A673 (cell line): ENCODE measurements at regions not wholly inside any gene's neighbourhood (a gene's known extent, or its start where the extent isn't known, plus 50 kb on each side); places are given as distances from the start of the nearest gene placed in this dataset.
A peak's percentile ranks its signal among the peaks of the same experiment; 100 is the strongest.

Experiments used
- BruUV-seq: library from RNA; stranded (reverse); fragments of 400-500 nt; replicated peaks from 2 replicates; lab custom pipeline; 2021; lab: Mats Ljungman, UMichigan
- CTCF ChIA-PET: fragments of 300-600 bp; sonication (Branson Sonifier 250); formaldehyde crosslinking; loops from one replicate; lab custom pipeline; 2022; ENCODE audit warnings: antibody characterized with exemption; lab: Charles Lee
- POLR2A ChIA-PET: fragments of 300-600 bp; sonication (Branson Sonifier 250); formaldehyde crosslinking; loops from one replicate; lab custom pipeline; 2022; ENCODE audit warnings: antibody characterized with exemption; ENCODE audit not compliant: low non-redundant PET; lab: Charles Lee
- DNase-seq: peaks from one replicate; pipeline ENCODE4 v3.0.0-alpha.2; 2015; ENCODE audit warnings: low spot score
- H3K27ac ChIP-seq: fragments of 200-600 bp; sonication (generic); 2 replicates; pipeline ENCODE4 v1.5.1; 2016; ENCODE audit warnings: mixed run types, low read depth, mild to moderate bottlenecking, mixed read lengths, antibody characterized with exemption, low read length; ENCODE audit not compliant: poor library complexity, severe bottlenecking
- H3K27me3 ChIP-seq: fragments of 200-600 bp; sonication (generic); replicated peaks from 2 replicates; pipeline ENCODE4 v1.6.1; 2017; ENCODE audit warnings: mixed run types, low read depth, mild to moderate bottlenecking, mixed read lengths, antibody characterized with exemption, low read length; ENCODE audit not compliant: insufficient read depth, poor library complexity
- H3K36me3 ChIP-seq: fragments of 200-600 bp; sonication (generic); 2 replicates; pipeline ENCODE4 v1.6.1; 2016; ENCODE audit warnings: mixed run types, mild to moderate bottlenecking, mixed read lengths, antibody characterized with exemption, low read length; ENCODE audit not compliant: insufficient read depth, poor library complexity, severe bottlenecking
- H3K4me1 ChIP-seq: fragments of 200-600 bp; sonication (generic); 2 replicates; pipeline ENCODE4 v1.6.1; 2017; ENCODE audit warnings: mixed run types, mild to moderate bottlenecking, mixed read lengths, antibody characterized with exemption, low read length; ENCODE audit not compliant: insufficient read depth, poor library complexity, severe bottlenecking
- H3K4me3 ChIP-seq: fragments of 200-600 bp; sonication (generic); 2 replicates; pipeline ENCODE4 v1.5.1; 2016; ENCODE audit warnings: low read depth, mixed run types, mild to moderate bottlenecking, mixed read lengths, low read length; ENCODE audit not compliant: poor library complexity, severe bottlenecking
- H3K9me3 ChIP-seq: fragments of 200-600 bp; sonication (generic); 2 replicates; pipeline ENCODE4 v1.6.1; 2016; ENCODE audit warnings: mixed run types, low read depth, mild to moderate bottlenecking, mixed read lengths, antibody characterized with exemption, low read length; ENCODE audit not compliant: poor library complexity, severe bottlenecking
- EZH2 ChIP-seq: fragments of 200-600 bp; sonication (generic); IDR thresholded peaks from 2 replicates; pipeline ENCODE4 v1.6.1; 2017; ENCODE audit warnings: borderline replicate concordance, low read depth, mild to moderate bottlenecking, mixed read lengths, antibody characterized with exemption, low read length; ENCODE audit not compliant: poor library complexity, severe bottlenecking
- intact Hi-C: fragments of 100-400 bp; cut with micrococcal nuclease; formaldehyde crosslinking; loops from one replicate; pipeline ENCODE4 v1.10.0; 2022; ENCODE audit not compliant: unreplicated experiment
- TF ChIP-seq, protein P1 (sequence below): fragments of 300-800, 200-600 bp; sonication (generic); conservative IDR thresholded peaks from 2 replicates; pipeline ENCODE4 v1.5.1; 2017; ENCODE audit warnings: low read depth, mild to moderate bottlenecking, antibody characterized with exemption, low read length, moderate library complexity, mixed read lengths

DNA sequence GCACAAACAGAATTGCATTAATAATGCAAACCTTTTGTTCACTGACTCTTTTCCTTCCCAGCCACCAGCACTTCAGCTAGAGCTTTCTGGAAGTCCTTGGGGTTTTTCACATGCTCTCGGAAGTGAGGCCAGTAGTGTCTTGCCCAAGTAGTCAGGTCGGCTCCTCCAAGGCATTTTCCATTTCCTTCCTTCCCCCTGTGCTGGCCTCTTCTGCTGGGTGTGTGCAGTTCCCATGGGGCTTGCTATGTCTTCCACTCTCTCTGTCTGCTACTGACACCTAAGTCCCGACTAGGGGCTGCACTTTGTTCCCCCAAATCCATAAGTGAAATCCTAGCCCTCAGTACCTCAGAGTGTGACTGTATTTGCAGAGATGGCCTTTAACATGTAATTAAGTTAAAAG is 175.6 kb upstream of the BMPER start:
- no peak overlapping the region for H3K27ac ChIP-seq
- H3K4me1 ChIP-seq, result no peaks in the 10 kb centered on the region
- no peaks in the 10 kb centered on the region for H3K27me3 ChIP-seq
- DNase-seq, result peak; percentile 18
- no peaks in the 10 kb centered on the region for H3K36me3 ChIP-seq
- TF ChIP-seq, protein P1, sequence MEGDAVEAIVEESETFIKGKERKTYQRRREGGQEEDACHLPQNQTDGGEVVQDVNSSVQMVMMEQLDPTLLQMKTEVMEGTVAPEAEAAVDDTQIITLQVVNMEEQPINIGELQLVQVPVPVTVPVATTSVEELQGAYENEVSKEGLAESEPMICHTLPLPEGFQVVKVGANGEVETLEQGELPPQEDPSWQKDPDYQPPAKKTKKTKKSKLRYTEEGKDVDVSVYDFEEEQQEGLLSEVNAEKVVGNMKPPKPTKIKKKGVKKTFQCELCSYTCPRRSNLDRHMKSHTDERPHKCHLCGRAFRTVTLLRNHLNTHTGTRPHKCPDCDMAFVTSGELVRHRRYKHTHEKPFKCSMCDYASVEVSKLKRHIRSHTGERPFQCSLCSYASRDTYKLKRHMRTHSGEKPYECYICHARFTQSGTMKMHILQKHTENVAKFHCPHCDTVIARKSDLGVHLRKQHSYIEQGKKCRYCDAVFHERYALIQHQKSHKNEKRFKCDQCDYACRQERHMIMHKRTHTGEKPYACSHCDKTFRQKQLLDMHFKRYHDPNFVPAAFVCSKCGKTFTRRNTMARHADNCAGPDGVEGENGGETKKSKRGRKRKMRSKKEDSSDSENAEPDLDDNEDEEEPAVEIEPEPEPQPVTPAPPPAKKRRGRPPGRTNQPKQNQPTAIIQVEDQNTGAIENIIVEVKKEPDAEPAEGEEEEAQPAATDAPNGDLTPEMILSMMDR, result no peak
- TF ChIP-seq EZH2, result no peak
- no peaks in the 10 kb centered on the region for H3K9me3 ChIP-seq
- intact Hi-C loops, result no loop called here
- CTCF ChIA-PET, result no interaction called here
- no peak overlapping the region for H3K4me3 ChIP-seq
- BruUV-seq, result no TSS peak
- POLR2A ChIA-PET, result no interaction called here

DNA sequence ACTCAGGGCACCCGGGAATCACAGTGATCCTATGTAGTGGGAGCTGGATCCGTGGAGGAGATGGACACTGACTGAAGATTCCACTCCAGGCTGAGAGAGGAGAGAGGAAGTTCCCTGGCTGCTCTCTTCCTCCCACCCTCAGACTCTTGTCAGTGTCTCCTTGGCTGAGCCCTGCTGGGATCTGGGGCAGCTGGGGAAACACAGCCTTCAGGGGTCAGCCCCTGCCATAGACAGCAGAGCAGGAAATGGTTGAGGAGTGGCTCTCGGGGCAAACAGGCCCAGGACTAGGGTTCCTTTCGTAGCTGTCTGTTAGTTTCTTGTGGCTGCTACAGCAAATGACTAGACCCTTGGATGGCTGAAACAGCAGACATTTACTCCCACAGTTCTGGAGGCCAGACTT is 174.4 kb upstream of the BMPER start:
- H3K4me1 ChIP-seq, result no peaks in the 10 kb centered on the region
- TF ChIP-seq, protein P1, result no peak
- TF ChIP-seq EZH2, result no peak
- no TSS peak for BruUV-seq
- H3K9me3 ChIP-seq, result no peaks in the 10 kb centered on the region
- H3K27ac ChIP-seq, result no peak overlapping the region
- POLR2A ChIA-PET, result no interaction called here
- no peak overlapping the region for H3K4me3 ChIP-seq
- CTCF ChIA-PET, result no interaction called here
- intact Hi-C loops, result no loop called here
- no peaks in the 10 kb centered on the region for H3K27me3 ChIP-seq
- DNase-seq, result no peak
- H3K36me3 ChIP-seq, result no peaks in the 10 kb centered on the region

DNA sequence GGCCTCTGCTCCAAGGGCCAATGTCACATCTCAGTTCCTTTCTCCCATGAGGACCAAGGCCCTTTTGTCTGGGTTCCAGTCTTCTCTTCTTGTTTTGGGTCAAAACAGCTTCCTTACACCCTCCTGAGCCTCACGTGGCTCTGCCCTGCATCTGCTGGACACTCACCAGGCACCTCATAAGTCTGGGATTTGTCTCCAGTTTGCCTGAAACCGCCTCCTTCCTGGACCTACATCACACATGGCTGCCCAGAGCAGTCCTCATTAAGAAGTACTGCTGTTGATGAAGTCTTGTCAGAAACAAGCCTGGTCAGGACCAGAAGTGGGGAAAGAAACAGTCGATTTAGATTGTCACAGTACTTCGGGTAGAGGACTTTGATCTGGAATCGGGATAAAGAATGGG is 173.4 kb upstream of the BMPER start:
- no peak for DNase-seq
- Histone ChIP-seq H3K27me3 (no peaks in the 10 kb centered on the region), H3K27ac (no peak overlapping the region), H3K36me3 (no peaks in the 10 kb centered on the region), H3K4me1 (no peaks in the 10 kb centered on the region), H3K4me3 (no peak overlapping the region), H3K9me3 (no peaks in the 10 kb centered on the region)
- intact Hi-C loops, result no loop called here
- BruUV-seq, result no TSS peak
- ChIA-PET CTCF (no interaction called here), POLR2A (no interaction called here)
- TF ChIP-seq, protein P1, result no peak
- TF ChIP-seq EZH2, result no peak
